Colon (tissue), 2 donors: ENCODE measurements at regions not wholly inside any gene's neighbourhood (a gene's known extent, or its start where the extent isn't known, plus 50 kb on each side); places are given as distances from the start of the nearest gene placed in this dataset.

Experiments
- FAIRE-seq: peaks from 2 replicates; lab custom pipeline; 2012; peaks lifted over from hg19 to GRCh38; lab: Jason Lieb, UNC
- donor health status: control.
- donor health status: control.

- FAIRE-seq = peak; percentile 53
Measured at GRCh38 chr5:68407311-68408239, 192.0 kb downstream of the PIK3R1 start.

- FAIRE-seq = no peak
Measured at GRCh38 chr5:68408345-68408871, 192.9 kb downstream of the PIK3R1 start.

GRCh38 chr5:68409259-68409658 is 193.7 kb downstream of the PIK3R1 start:
- FAIRE-seq = no peak

- FAIRE-seq = no peak
Measured at GRCh38 chr5:68411161-68411560, 195.6 kb downstream of the PIK3R1 start.

- FAIRE-seq = no peak
Measured at GRCh38 chr5:68415177-68416085, 199.9 kb downstream of the PIK3R1 start.

GRCh38 chr5:68416714-68417113 is 201.2 kb downstream of the PIK3R1 start:
- FAIRE-seq = no peak

GRCh38 chr5:68418201-68418600 is 202.6 kb downstream of the PIK3R1 start:
- no peak for FAIRE-seq

GRCh38 chr5:68418680-68419079 is 203.1 kb downstream of the PIK3R1 start:
- FAIRE-seq = no peak

- no peak for FAIRE-seq
Measured at GRCh38 chr5:68419081-68419636, 203.6 kb downstream of the PIK3R1 start.

GRCh38 chr5:68419637-68420452 is 204.3 kb downstream of the PIK3R1 start:
- FAIRE-seq = no peak

- no peak for FAIRE-seq
Measured at GRCh38 chr5:68420476-68421344, 205.2 kb downstream of the PIK3R1 start.

- FAIRE-seq = no peak
Measured at GRCh38 chr5:68421485-68422220, 206.1 kb downstream of the PIK3R1 start.

GRCh38 chr5:68423154-68423811 is 207.7 kb downstream of the PIK3R1 start:
- no peak for FAIRE-seq

- no peak for FAIRE-seq
Measured at GRCh38 chr5:68424799-68425537, 209.4 kb downstream of the PIK3R1 start.

- no peak for FAIRE-seq
Measured at GRCh38 chr5:68426586-68426985, 211.0 kb downstream of the PIK3R1 start.

GRCh38 chr5:68428231-68428811 is 212.8 kb downstream of the PIK3R1 start:
- no peak for FAIRE-seq

GRCh38 chr5:68429510-68429909 is 214.0 kb downstream of the PIK3R1 start:
- no peak for FAIRE-seq

- no peak for FAIRE-seq
Measured at GRCh38 chr5:68430279-68430678, 214.7 kb downstream of the PIK3R1 start.
